GM11168 (cell line): ENCODE measurements at regions not wholly inside any gene's neighbourhood (a gene's known extent, or its start where the extent isn't known, plus 50 kb on each side); places are given as distances from the start of the nearest gene placed in this dataset.
"Not testable (repeated sequence)": the region's sequence is repeated elsewhere in the genome, so short reads cannot be mapped to it uniquely, and the experiment has no call there.

Experiments used
- in situ Hi-C: fragments of 300-500 bp; cut with MboI; formaldehyde crosslinking; loops from one replicate; pipeline ENCODE4 v1.12.0; 2022; ENCODE audit warnings: low sequenced_read_pairs; ENCODE audit not compliant: unreplicated experiment

GRCh38 chr6:94270091-94270948, 851.0 kb upstream of the EPHA7 start:
- in situ Hi-C loops, result no loop called here

GRCh38 chr6:94269256-94269655, 849.9 kb upstream of the EPHA7 start:
- in situ Hi-C loops, result no loop called here

GRCh38 chr6:94260765-94261164, 841.4 kb upstream of the EPHA7 start:
- in situ Hi-C loops, result no loop called here

- in situ Hi-C loops, result no loop called here
These were observed 835.3 kb upstream of the EPHA7 start for GRCh38 chr6:94254689-94255088.

- in situ Hi-C loops, result no loop called here
These were observed 832.5 kb upstream of the EPHA7 start for GRCh38 chr6:94251878-94252277.

GRCh38 chr6:94245395-94245794, 826.0 kb upstream of the EPHA7 start:
- in situ Hi-C loops, result no loop called here

- in situ Hi-C loops, result no loop called here
These were observed 819.5 kb upstream of the EPHA7 start for GRCh38 chr6:94238868-94239267.

- in situ Hi-C loops, result no loop called here
These were observed 808.4 kb upstream of the EPHA7 start for GRCh38 chr6:94227741-94228140.

- in situ Hi-C loops, result no loop called here
These were observed 798.5 kb upstream of the EPHA7 start for GRCh38 chr6:94217836-94218235.

GRCh38 chr6:94215552-94215951, 796.2 kb upstream of the EPHA7 start:
- in situ Hi-C loops, result no loop called here

GRCh38 chr6:94213226-94213625, 793.9 kb upstream of the EPHA7 start:
- in situ Hi-C loops, result no loop called here

GRCh38 chr6:94196891-94197290, 777.5 kb upstream of the EPHA7 start:
- in situ Hi-C loops, result no loop called here

- in situ Hi-C loops, result no loop called here
These were observed 770.7 kb upstream of the EPHA7 start for GRCh38 chr6:94190030-94190429.

GRCh38 chr6:94184666-94185464, 765.5 kb upstream of the EPHA7 start:
- in situ Hi-C loops, result no loop called here

GRCh38 chr6:94177429-94177828, 758.1 kb upstream of the EPHA7 start:
- in situ Hi-C loops, result no loop called here

- in situ Hi-C loops, result no loop called here
These were observed 756.1 kb upstream of the EPHA7 start for GRCh38 chr6:94175465-94175864.

GRCh38 chr6:94163877-94164276, 744.5 kb upstream of the EPHA7 start:
- in situ Hi-C loops, result no loop called here

- in situ Hi-C loops, result no loop called here
These were observed 731.5 kb upstream of the EPHA7 start for GRCh38 chr6:94150886-94151285.

GRCh38 chr6:94144807-94145206, 725.4 kb upstream of the EPHA7 start:
- in situ Hi-C loops, result no loop called here

- in situ Hi-C loops, result not testable (repeated sequence)
These were observed 717.8 kb upstream of the EPHA7 start for GRCh38 chr6:94137178-94137577.

- in situ Hi-C loops, result no loop called here
These were observed 713.7 kb upstream of the EPHA7 start for GRCh38 chr6:94133106-94133505.
